ENCODE measurements at regions not wholly inside any gene's neighbourhood (a gene's known extent, or its start where the extent isn't known, plus 50 kb on each side); places are given as distances from the start of the nearest gene placed in this dataset.

DNA sequence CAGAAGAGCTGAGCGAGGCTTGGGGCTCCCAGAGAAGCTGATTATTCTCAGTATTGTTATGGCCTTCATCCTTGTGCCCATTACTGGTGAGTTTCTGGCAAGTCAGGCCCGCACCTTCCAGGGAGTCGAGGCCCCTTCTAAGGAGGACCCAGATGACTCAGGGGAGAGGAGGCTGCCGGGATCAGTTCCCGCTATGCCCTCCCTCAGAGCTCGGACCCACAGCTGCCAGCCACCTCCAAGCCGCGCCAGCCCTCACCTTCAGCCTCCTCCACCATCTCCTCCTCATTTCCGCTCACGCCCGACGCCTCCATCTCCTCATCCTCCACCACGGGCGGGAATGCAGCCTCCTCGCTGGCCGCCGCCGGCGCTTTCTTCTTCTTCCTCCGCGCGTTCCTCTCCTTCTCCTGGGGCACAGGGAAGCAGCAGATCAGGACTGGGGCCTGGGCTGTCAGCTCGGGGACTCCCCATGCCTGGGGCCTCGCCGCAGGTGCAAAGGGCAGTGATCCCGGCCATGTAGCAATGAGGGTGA, 83.2 kb downstream of the RFLNA start:
- Mint-ChIP-seq H3K36me3 (ENCODE audit: low read depth) (peaks cover 36% of the 10 kb centered on the region), H3K27me3 (ENCODE audit: insufficient read depth) (no peaks in the 10 kb centered on the region), H3K4me3 (no peak overlapping the region), H3K27ac (peak overlapping the region; percentile 21), H3K9me3 (no peaks in the 10 kb centered on the region), H3K4me1 (no peaks in the 10 kb centered on the region)
- H3K9ac ChIP-seq (ENCODE audit: extremely low read depth, low read length, poor library complexity, severe bottlenecking): no peak overlapping the region
- no peak overlapping the region for H3K4me3 ChIP-seq (ENCODE audit: low read length)
- 94 to 95% methylated on average over 13 to 26 of the region's 26 CpGs for WGBS, 2 experiments (ENCODE audit: insufficient coverage in 1 of 2, insufficient read length in 1 of 2)
- no peak for DNase-seq
- TF ChIP-seq, protein P1, sequence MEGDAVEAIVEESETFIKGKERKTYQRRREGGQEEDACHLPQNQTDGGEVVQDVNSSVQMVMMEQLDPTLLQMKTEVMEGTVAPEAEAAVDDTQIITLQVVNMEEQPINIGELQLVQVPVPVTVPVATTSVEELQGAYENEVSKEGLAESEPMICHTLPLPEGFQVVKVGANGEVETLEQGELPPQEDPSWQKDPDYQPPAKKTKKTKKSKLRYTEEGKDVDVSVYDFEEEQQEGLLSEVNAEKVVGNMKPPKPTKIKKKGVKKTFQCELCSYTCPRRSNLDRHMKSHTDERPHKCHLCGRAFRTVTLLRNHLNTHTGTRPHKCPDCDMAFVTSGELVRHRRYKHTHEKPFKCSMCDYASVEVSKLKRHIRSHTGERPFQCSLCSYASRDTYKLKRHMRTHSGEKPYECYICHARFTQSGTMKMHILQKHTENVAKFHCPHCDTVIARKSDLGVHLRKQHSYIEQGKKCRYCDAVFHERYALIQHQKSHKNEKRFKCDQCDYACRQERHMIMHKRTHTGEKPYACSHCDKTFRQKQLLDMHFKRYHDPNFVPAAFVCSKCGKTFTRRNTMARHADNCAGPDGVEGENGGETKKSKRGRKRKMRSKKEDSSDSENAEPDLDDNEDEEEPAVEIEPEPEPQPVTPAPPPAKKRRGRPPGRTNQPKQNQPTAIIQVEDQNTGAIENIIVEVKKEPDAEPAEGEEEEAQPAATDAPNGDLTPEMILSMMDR (conservative IDR thresholded peaks at IDR 0.05): no peak
- no peak overlapping the region for H3K27ac ChIP-seq (ENCODE audit: low read depth, low read length)
- no peaks in the 10 kb centered on the region for H3K4me1 ChIP-seq (ENCODE audit: control insufficient read depth, insufficient read depth, low read length)
- H3K27me3 ChIP-seq (ENCODE audit: control insufficient read depth, insufficient read depth, low read length, poor library complexity, severe bottlenecking): no peaks in the 10 kb centered on the region
- H3K36me3 ChIP-seq (ENCODE audit: control insufficient read depth, insufficient read depth, low read length): peaks cover 22% of the 10 kb centered on the region
- no peaks in the 10 kb centered on the region for H3K9me3 ChIP-seq (ENCODE audit: control insufficient read depth, low read length)

DNA sequence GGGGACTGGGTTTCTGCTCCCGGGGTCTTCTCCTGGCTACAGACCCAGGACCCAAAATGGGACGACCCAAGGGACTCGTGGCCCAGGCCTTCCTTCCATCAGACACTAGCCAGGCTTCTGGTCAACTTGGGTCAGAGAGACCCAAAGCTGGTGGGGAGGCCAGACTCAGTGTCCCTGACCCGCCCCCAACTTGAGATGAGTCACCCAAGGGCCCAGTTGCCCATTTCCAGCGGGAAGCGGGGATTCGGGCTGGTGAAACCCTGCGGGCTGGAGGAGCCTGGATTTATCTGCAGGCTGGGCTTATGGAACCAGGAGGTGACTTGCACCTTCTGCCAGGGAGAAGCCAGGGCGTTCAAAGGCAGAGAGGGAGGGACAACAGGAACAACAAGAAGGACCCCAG, 81.5 kb downstream of the RFLNA start:
- Mint-ChIP-seq H3K36me3 (ENCODE audit: low read depth) (peaks cover 35% of the 10 kb centered on the region), H3K27ac (peak overlapping the region; percentile 75), H3K4me1 (no peaks in the 10 kb centered on the region), H3K4me3 (no peak overlapping the region), H3K9me3 (no peaks in the 10 kb centered on the region), H3K27me3 (ENCODE audit: insufficient read depth) (no peaks in the 10 kb centered on the region)
- Histone ChIP-seq H3K4me1 (ENCODE audit: control insufficient read depth, insufficient read depth, low read length) (no peaks in the 10 kb centered on the region), H3K36me3 (ENCODE audit: control insufficient read depth, insufficient read depth, low read length) (peaks cover 17% of the 10 kb centered on the region), H3K4me3 (ENCODE audit: low read length) (no peak overlapping the region), H3K9me3 (ENCODE audit: control insufficient read depth, low read length) (no peaks in the 10 kb centered on the region), H3K27me3 (ENCODE audit: control insufficient read depth, insufficient read depth, low read length, poor library complexity, severe bottlenecking) (no peaks in the 10 kb centered on the region), H3K27ac (ENCODE audit: low read depth, low read length) (no peak overlapping the region), H3K9ac (ENCODE audit: extremely low read depth, low read length, poor library complexity, severe bottlenecking) (no peak overlapping the region)
- no peak for DNase-seq
- WGBS, 2 experiments (ENCODE audit: insufficient coverage in 1 of 2, insufficient read length in 1 of 2): 95% methylated on average over 8 to 9 of the region's 9 CpGs
- TF ChIP-seq, protein P1 (conservative IDR thresholded peaks at IDR 0.05): no peak

DNA sequence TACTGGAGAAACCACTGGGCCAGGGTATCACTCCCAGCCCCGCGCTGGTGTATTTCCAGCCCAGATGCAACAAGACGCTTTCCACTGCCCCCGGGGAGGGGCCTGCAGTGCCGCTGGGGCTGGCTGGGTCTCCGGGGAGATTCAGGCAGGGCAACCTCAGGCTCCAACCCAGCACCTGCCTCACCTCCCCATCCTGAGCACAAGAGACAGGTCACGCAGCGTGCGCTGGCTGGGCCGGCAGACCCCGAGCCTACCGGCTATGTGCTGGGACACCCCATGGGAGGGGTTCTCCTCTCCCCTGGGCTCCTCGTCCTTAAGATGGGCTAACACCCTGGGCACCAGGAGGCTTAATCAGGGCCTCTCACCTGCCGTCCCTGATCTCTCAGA, 80.9 kb downstream of the RFLNA start:
- no peak overlapping the region for H3K27ac Mint-ChIP-seq
- Histone ChIP-seq H3K9me3 (ENCODE audit: control insufficient read depth, low read length) (no peaks in the 10 kb centered on the region), H3K4me3 (ENCODE audit: low read length) (no peak overlapping the region), H3K27ac (ENCODE audit: low read depth, low read length) (no peak overlapping the region), H3K4me1 (ENCODE audit: control insufficient read depth, insufficient read depth, low read length) (no peaks in the 10 kb centered on the region), H3K27me3 (ENCODE audit: control insufficient read depth, insufficient read depth, low read length, poor library complexity, severe bottlenecking) (no peaks in the 10 kb centered on the region), H3K36me3 (ENCODE audit: control insufficient read depth, insufficient read depth, low read length) (peaks cover 15% of the 10 kb centered on the region), H3K9ac (ENCODE audit: extremely low read depth, low read length, poor library complexity, severe bottlenecking) (no peak overlapping the region)
- H3K4me3 Mint-ChIP-seq: no peak overlapping the region
- DNase-seq: no peak
- no peaks in the 10 kb centered on the region for H3K9me3 Mint-ChIP-seq
- TF ChIP-seq, protein P1 (conservative IDR thresholded peaks at IDR 0.05): no peak
- H3K36me3 Mint-ChIP-seq (ENCODE audit: low read depth): peaks cover 30% of the 10 kb centered on the region
- H3K4me1 Mint-ChIP-seq: no peaks in the 10 kb centered on the region
- no peaks in the 10 kb centered on the region for H3K27me3 Mint-ChIP-seq (ENCODE audit: insufficient read depth)
- WGBS, 2 experiments (ENCODE audit: insufficient coverage in 1 of 2, insufficient read length in 1 of 2): 89 to 96% methylated on average over 10 to 14 of the region's 14 CpGs

Data from endodermal cell (in vitro differentiated cells).